ACC112 (cell line): ENCODE measurements at regions not wholly inside any gene's neighbourhood (a gene's known extent, or its start where the extent isn't known, plus 50 kb on each side); places are given as distances from the start of the nearest gene placed in this dataset.

Experiments
- H2AFZ ChIP-seq: fragments of 200-600 bp; sonication (generic); one replicate; pipeline ENCODE4 v1.6.0; 2017; ENCODE audit warnings: antibody characterized with exemption, low read length; ENCODE audit not compliant: unreplicated experiment
- H3K27ac ChIP-seq: fragments of 200-600 bp; sonication (generic); 2 replicates; pipeline ENCODE4 v1.5.1; 2014; ENCODE audit warnings: low read depth, mild to moderate bottlenecking, antibody characterized with exemption, low read length, moderate library complexity
- H3K27me3 ChIP-seq: fragments of 200-600 bp; sonication (generic); 2 replicates; pipeline ENCODE4 v1.6.1; 2014; ENCODE audit warnings: mild to moderate bottlenecking, antibody characterized with exemption, low read length, moderate library complexity, mixed read lengths; ENCODE audit not compliant: insufficient read depth
- H3K36me3 ChIP-seq: fragments of 200-600 bp; sonication (generic); 2 replicates; pipeline ENCODE4 v1.6.1; 2016; ENCODE audit warnings: mild to moderate bottlenecking, antibody characterized with exemption, low read length, moderate library complexity, mixed read lengths; ENCODE audit not compliant: insufficient read depth
- H3K4me1 ChIP-seq: fragments of 200-600 bp; sonication (generic); one replicate; pipeline ENCODE4 v1.6.1; 2016; ENCODE audit warnings: low read length, mixed read lengths; ENCODE audit not compliant: insufficient read depth, unreplicated experiment, control insufficient read depth
- H3K4me3 ChIP-seq: fragments of 200-600 bp; sonication (generic); 2 replicates; pipeline ENCODE4 v1.5.1; 2014; ENCODE audit warnings: mild to moderate bottlenecking, low read depth, low read length
- H3K79me2 ChIP-seq: fragments of 200-600 bp; sonication (generic); one replicate; pipeline ENCODE4 v1.6.0; 2016; ENCODE audit warnings: low read length; ENCODE audit not compliant: control insufficient read depth, unreplicated experiment, insufficient read depth

DNA sequence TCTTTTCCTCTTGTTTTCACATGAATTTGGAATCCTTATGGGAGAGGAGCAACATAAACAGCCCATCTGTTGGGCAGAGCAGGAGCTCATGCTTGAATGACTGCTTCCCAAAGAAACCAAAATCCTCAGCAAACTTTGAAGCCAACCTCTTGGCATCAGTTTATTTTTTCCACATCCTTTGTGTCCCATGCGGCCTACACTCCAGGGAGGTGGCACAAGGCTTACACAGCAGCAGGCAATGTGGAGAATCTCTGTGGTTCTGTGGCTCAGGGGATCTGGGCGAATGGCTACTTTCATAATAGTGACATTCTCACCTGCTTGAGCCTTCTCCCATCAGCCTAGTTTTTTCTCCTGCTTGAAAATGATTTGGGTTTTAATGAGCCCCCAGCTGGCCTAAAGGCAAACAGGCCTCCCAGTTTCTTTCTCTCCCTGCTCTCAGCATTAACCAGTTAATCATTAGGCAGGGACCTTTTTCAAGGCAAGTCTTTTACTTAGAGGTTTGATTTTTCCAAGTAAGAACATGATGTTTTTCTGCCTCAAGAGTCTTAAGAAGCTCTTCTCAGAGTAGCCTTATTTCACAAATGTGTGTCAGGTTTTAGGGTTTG is 370.3 kb downstream of the ARHGEF28 start:
- no peak overlapping the region for H2AFZ ChIP-seq
- H3K4me3 ChIP-seq: no peak overlapping the region
- H3K79me2 ChIP-seq: no peaks in the 10 kb centered on the region
- no peaks in the 10 kb centered on the region for H3K36me3 ChIP-seq
- H3K27ac ChIP-seq: no peak overlapping the region
- H3K27me3 ChIP-seq: peaks cover 23% of the 10 kb centered on the region
- H3K4me1 ChIP-seq: no peaks in the 10 kb centered on the region

DNA sequence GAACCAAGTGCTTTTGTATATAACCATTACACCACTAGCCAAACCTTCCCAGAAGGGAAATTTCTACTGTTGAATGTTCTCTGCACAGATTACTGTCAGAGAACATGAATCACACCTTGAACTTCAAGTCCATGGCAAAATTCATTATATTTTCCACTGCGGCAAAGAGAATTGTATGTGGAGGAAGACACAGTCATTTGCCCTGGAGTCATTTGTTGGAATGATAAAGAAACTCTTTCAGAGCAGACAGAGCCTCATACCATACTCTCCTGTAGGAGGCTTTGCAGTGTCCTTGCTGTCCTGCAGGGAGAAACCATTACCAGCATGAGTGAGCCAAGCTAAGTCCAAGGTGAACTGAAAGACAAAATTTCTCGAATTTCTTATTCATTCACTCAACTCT is 369.0 kb downstream of the ARHGEF28 start:
- no peak overlapping the region for H3K4me3 ChIP-seq
- no peaks in the 10 kb centered on the region for H3K79me2 ChIP-seq
- H3K4me1 ChIP-seq: no peaks in the 10 kb centered on the region
- H3K27me3 ChIP-seq: peaks cover 24% of the 10 kb centered on the region
- no peak overlapping the region for H3K27ac ChIP-seq
- H3K36me3 ChIP-seq: no peaks in the 10 kb centered on the region
- H2AFZ ChIP-seq: no peak overlapping the region
